HCT116 (cell line): ENCODE measurements at regions not wholly inside any gene's neighbourhood (a gene's known extent, or its start where the extent isn't known, plus 50 kb on each side); places are given as distances from the start of the nearest gene placed in this dataset.

Source experiments
- ATAC-seq: fragments of 200-7000 bp; cut with Tn5 transposase; 2 replicates; pipeline ENCODE4 v1.9.1; 2020; ENCODE audit warnings: mild to moderate bottlenecking, moderate library complexity
- BruUV-seq: library from RNA; stranded (reverse); fragments of 400-500 nt; replicated peaks from 2 replicates; lab custom pipeline; 2021; lab: Mats Ljungman, UMichigan
- CTCF ChIA-PET: fragments of 300-600 bp; sonication (Branson Sonifier 250); formaldehyde crosslinking; loops from one replicate; lab custom pipeline; 2021; ENCODE audit warnings: antibody characterized with exemption; lab: Charles Lee
- POLR2A ChIA-PET: fragments of 300-600, 350-600 bp; sonication (Branson Sonifier 250); formaldehyde crosslinking; loops from one replicate; lab custom pipeline; 2021; ENCODE audit warnings: antibody characterized with exemption; lab: Charles Lee
- RAD21 ChIA-PET, 2 experiments: fragments of 300-600 bp; sonication (Branson Sonifier 250); formaldehyde crosslinking; loops; one replicate each; lab custom pipeline; 2023; ENCODE audit warnings: low total read pairs in 2 of 2; ENCODE audit not compliant: uncharacterized antibody in 2 of 2, unreplicated experiment in 2 of 2, low non-redundant PET in 1 of 2; lab: Charles Lee
- DNase-seq: peaks from one replicate; pipeline ENCODE4 v3.0.0-alpha.2; 2010; ENCODE audit warnings: low read depth, low spot score
- H2AFZ ChIP-seq: fragments of 200-600 bp; shearing (Covaris generic), sonication (generic); 2 replicates; pipeline ENCODE4 v1.6.1; 2017; ENCODE audit warnings: low read depth, mixed run types, mixed read lengths, antibody characterized with exemption, low read length; ENCODE audit not compliant: poor library complexity, severe bottlenecking
- H3K27ac ChIP-seq: 2 replicates; pipeline ENCODE4 v1.5.1; 2012; ENCODE audit warnings: low read depth, low read length
- H3K27me3 ChIP-seq: fragments of 200-600 bp; sonication (generic); 2 replicates; pipeline ENCODE4 v1.6.1; 2016; ENCODE audit warnings: mixed run types, low read length, mixed read lengths; ENCODE audit not compliant: insufficient read depth
- H3K36me3 ChIP-seq, 2 experiments: fragments of 200-500 bp in 1 of 2; fragments of 200-600 bp in 1 of 2; sonication (Bioruptor generic) in 1 of 2; sonication (generic) in 1 of 2; 2 replicates each; pipeline versions ENCODE4 v1.5.1 to v1.6.1; 2014 to 2016; ENCODE audit warnings: low read length in 2 of 2, inconsistent platforms in 1 of 2, mixed read lengths in 1 of 2, mixed run types in 1 of 2; ENCODE audit not compliant: insufficient read depth in 2 of 2, control insufficient read depth in 1 of 2
- H3K4me1 ChIP-seq, 2 experiments: fragments of 200-600 bp in 1 of 2; sonication (generic) in 1 of 2; 2 replicates each; pipeline versions ENCODE4 v1.5.1 to v1.6.1; 2012 to 2017; ENCODE audit warnings: low read length in 2 of 2, inconsistent platforms in 1 of 2, mild to moderate bottlenecking in 1 of 2, mixed read lengths in 1 of 2, mixed run types in 1 of 2, moderate library complexity in 1 of 2; ENCODE audit not compliant: insufficient read depth in 2 of 2, control insufficient read depth in 1 of 2
- H3K4me2 ChIP-seq: fragments of 200-600 bp; sonication (generic); 2 replicates; pipeline ENCODE4 v1.6.1; 2017; ENCODE audit warnings: mixed run types, low read length, mixed read lengths
- H3K4me3 ChIP-seq, 2 experiments: fragments of 200-600 bp in 1 of 2; sonication (generic) in 1 of 2; replicated peaks in 1 of 2; 2 replicates each; pipeline ENCODE4 v1.5.1; 2011 to 2016; ENCODE audit warnings: low read length in 2 of 2, control low read depth in 1 of 2, low read depth in 1 of 2, mild to moderate bottlenecking in 1 of 2, mixed read lengths in 1 of 2, mixed run types in 1 of 2
- H3K79me2 ChIP-seq: fragments of 200-600 bp; sonication (generic); 2 replicates; pipeline ENCODE4 v1.6.1; 2017; ENCODE audit warnings: mild to moderate bottlenecking, mixed run types, low read length, moderate library complexity, mixed read lengths; ENCODE audit not compliant: insufficient read depth
- H3K9ac ChIP-seq: fragments of 200-600 bp; sonication (generic); 2 replicates; pipeline ENCODE4 v1.6.1; 2016; ENCODE audit warnings: low read length, mixed read lengths
- H3K9me2 ChIP-seq: fragments of 200-600 bp; sonication (generic), shearing (Covaris generic); 2 replicates; pipeline ENCODE4 v1.6.1; 2017; ENCODE audit warnings: mixed run types, mild to moderate bottlenecking, moderate library complexity; ENCODE audit not compliant: insufficient read depth
- H3K9me3 ChIP-seq, 2 experiments: fragments of 200-500 bp in 1 of 2; fragments of 200-600 bp in 1 of 2; sonication (Bioruptor generic) in 1 of 2; sonication (generic) in 1 of 2; 2 replicates each; pipeline ENCODE4 v1.6.1; 2014 to 2017; ENCODE audit warnings: low read length in 2 of 2, mixed read lengths in 2 of 2, inconsistent platforms in 1 of 2, low read depth in 1 of 2, mild to moderate bottlenecking in 1 of 2, mixed run types in 1 of 2, moderate library complexity in 1 of 2; ENCODE audit not compliant: control insufficient read depth in 1 of 2, insufficient read depth in 1 of 2
- H4K20me1 ChIP-seq: fragments of 200-600 bp; sonication (generic), shearing (Covaris generic); 2 replicates; pipeline ENCODE4 v1.6.1; 2017; ENCODE audit warnings: mixed run types, mild to moderate bottlenecking, moderate library complexity; ENCODE audit not compliant: insufficient read depth
- ATF3 ChIP-seq: IDR thresholded peaks from 2 replicates; pipeline ENCODE4 v1.6.1; 2012
- CBX3 ChIP-seq: IDR thresholded peaks from 2 replicates; pipeline ENCODE4 v1.6.1; 2012; ENCODE audit warnings: low read depth
- CEBPB ChIP-seq: IDR thresholded peaks from 2 replicates; pipeline ENCODE4 v1.6.1; 2012; ENCODE audit warnings: low read depth
- ELF1 ChIP-seq: IDR thresholded peaks from 2 replicates; pipeline ENCODE4 v1.6.1; 2012; ENCODE audit warnings: low read depth, borderline replicate concordance
- FOSL1 ChIP-seq: IDR thresholded peaks from 2 replicates; pipeline ENCODE4 v1.6.1; 2012; ENCODE audit warnings: low read depth
- POLR2A ChIP-seq: IDR thresholded peaks from 2 replicates; pipeline ENCODE4 v1.7.0; 2011; ENCODE audit warnings: borderline replicate concordance; ENCODE audit not compliant: insufficient read depth, insufficient read length; ENCODE audit errors: extremely low read depth
- POLR2AphosphoS5 ChIP-seq: IDR thresholded peaks from 2 replicates; pipeline ENCODE4 v1.6.1; 2011; ENCODE audit warnings: mild to moderate bottlenecking, low read depth, low read length, moderate library complexity
- REST ChIP-seq: IDR thresholded peaks from 2 replicates; pipeline ENCODE4 v1.6.1; 2012; ENCODE audit warnings: low read depth
- ZFX ChIP-seq: fragments of 450-650 bp; IDR thresholded peaks from 2 replicates; pipeline ENCODE4 v1.6.1; 2017
- intact Hi-C: fragments of 100-400 bp; cut with micrococcal nuclease; formaldehyde crosslinking; loops from 2 replicates; pipeline ENCODE4 v1.10.0; 2022
- TF ChIP-seq, protein P1 (sequence below), 3 experiments: fragments of 200-600 bp in 1 of 3; sonication (generic) in 1 of 3; IDR thresholded peaks in 2 of 3; conservative IDR thresholded peaks in 1 of 3; 2 replicates each; pipeline ENCODE4 v1.5.1; 2012 to 2017; ENCODE audit warnings: low read depth in 2 of 3, low read length in 2 of 3, antibody characterized with exemption in 1 of 3, borderline replicate concordance in 1 of 3, control low read depth in 1 of 3, mild to moderate bottlenecking in 1 of 3, mixed read lengths in 1 of 3, mixed run types in 1 of 3, moderate library complexity in 1 of 3; ENCODE audit not compliant: insufficient read depth in 1 of 3

DNA sequence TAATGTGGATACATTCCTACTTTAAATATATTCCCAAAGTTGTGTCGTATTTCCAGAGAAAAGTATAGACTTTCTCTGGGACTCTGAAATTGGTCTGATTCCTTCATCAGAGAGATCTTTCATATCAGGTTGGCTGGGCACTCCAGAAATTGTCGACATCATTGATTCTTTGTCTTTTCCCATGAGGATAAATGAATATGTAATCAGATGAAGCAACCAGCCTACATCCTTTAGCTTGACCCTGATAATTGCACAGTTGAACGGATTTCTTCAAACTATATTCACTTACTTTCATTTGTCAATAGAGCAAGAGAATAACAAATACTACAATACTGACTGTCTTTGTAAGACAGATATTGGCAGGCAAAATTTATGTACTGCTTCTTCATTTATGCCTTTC lies 680.2 kb upstream of the LRRTM4 start:
- H3K9me2 ChIP-seq = no peaks in the 10 kb centered on the region
- BruUV-seq = no TSS peak
- DNase-seq = no peak
- H3K79me2 ChIP-seq = no peaks in the 10 kb centered on the region
- no peak for ATAC-seq
- intact Hi-C loops = no loop called here
- H3K9me3 ChIP-seq = peaks cover 16 to 38% of the 10 kb centered on the region in 2 experiments; a peak in 3 of 4 replicates
- H3K4me2 ChIP-seq = no peak overlapping the region
- no peak overlapping the region for H2AFZ ChIP-seq
- no peaks in the 10 kb centered on the region for H3K27me3 ChIP-seq
- no peak overlapping the region for H3K4me3 ChIP-seq
- CTCF ChIA-PET = no interaction called here
- RAD21 ChIA-PET = no interaction called here
- H4K20me1 ChIP-seq = no peaks in the 10 kb centered on the region
- no peaks in the 10 kb centered on the region for H3K4me1 ChIP-seq
- TF ChIP-seq ZFX (no peak), CBX3 (no peak), POLR2A (no peak), REST (no peak), CEBPB (no peak)
- POLR2A ChIA-PET = no interaction called here
- no peaks in the 10 kb centered on the region for H3K36me3 ChIP-seq
- H3K9ac ChIP-seq = no peak overlapping the region
- H3K27ac ChIP-seq = no peak overlapping the region

GRCh38 chr2:78202986-78203670 lies 681.0 kb upstream of the LRRTM4 start:
- ATAC-seq = no peak
- Histone ChIP-seq H3K4me1 (no peaks in the 10 kb centered on the region), H3K79me2 (no peaks in the 10 kb centered on the region), H4K20me1 (no peaks in the 10 kb centered on the region), H2AFZ (no peak overlapping the region), H3K4me3 (no peak overlapping the region), H3K9me2 (no peaks in the 10 kb centered on the region), H3K9ac (no peak overlapping the region), H3K4me2 (no peak overlapping the region), H3K9me3 (peaks cover 16 to 34% of the 10 kb centered on the region in 2 experiments; a peak in 3 of 4 replicates), H3K27me3 (no peaks in the 10 kb centered on the region), H3K27ac (no peak overlapping the region), H3K36me3 (no peaks in the 10 kb centered on the region)
- POLR2A ChIA-PET = no interaction called here
- intact Hi-C loops = no loop called here
- CTCF ChIA-PET = no interaction called here
- BruUV-seq = no TSS peak
- DNase-seq = no peak
- RAD21 ChIA-PET = no interaction called here
- no peak for TF ChIP-seq ELF1
- TF ChIP-seq REST = no peak
- TF ChIP-seq ATF3 = no peak
- TF ChIP-seq POLR2AphosphoS5 = no peak
- TF ChIP-seq, protein P1, sequence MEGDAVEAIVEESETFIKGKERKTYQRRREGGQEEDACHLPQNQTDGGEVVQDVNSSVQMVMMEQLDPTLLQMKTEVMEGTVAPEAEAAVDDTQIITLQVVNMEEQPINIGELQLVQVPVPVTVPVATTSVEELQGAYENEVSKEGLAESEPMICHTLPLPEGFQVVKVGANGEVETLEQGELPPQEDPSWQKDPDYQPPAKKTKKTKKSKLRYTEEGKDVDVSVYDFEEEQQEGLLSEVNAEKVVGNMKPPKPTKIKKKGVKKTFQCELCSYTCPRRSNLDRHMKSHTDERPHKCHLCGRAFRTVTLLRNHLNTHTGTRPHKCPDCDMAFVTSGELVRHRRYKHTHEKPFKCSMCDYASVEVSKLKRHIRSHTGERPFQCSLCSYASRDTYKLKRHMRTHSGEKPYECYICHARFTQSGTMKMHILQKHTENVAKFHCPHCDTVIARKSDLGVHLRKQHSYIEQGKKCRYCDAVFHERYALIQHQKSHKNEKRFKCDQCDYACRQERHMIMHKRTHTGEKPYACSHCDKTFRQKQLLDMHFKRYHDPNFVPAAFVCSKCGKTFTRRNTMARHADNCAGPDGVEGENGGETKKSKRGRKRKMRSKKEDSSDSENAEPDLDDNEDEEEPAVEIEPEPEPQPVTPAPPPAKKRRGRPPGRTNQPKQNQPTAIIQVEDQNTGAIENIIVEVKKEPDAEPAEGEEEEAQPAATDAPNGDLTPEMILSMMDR (IDR thresholded peaks at IDR 0.05 in 2 of 3, conservative IDR thresholded peaks at IDR 0.05 in 1 of 3; ENCODE audit: borderline replicate concordance in 1 of 3, insufficient read depth in 1 of 3, low read depth in 2 of 3, low read length in 2 of 3) = no peak
- TF ChIP-seq FOSL1 = no peak
